ENCODE measurements at regions not wholly inside any gene's neighbourhood (a gene's known extent, or its start where the extent isn't known, plus 50 kb on each side); places are given as distances from the start of the nearest gene placed in this dataset.

DNA sequence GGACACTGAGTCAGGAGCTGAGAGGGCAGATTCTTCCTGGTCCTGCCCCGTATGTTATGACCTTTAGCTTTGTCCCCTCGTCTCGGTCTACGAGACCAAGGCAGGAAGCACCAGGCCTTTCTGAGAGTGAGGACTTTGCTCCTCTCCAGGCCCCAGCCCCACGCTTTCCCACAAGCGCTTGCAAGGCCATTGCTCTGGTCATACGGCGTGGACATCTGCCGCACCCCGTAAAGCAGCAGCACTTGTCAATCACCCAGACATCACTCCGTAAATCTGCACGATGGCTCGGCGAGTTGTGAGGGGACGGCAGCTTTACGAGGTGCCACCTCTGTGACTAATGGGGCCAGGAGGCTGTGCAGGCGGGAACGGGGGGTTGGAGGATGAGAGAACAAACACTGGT is 100.8 kb upstream of the TWIST2 start:
- peak; percentile 57 for DNase-seq (ENCODE audit: extremely low spot score)
- Histone ChIP-seq H3K9me3 (peaks cover 0 to 12% (median 4%) of the 10 kb centered on the region in 4 donors), H3K27ac (replicated peaks in 1 of 4) (no peak overlapping the region), H3K36me3 (no peaks in the 10 kb centered on the region), H3K27me3 (no peaks in the 10 kb centered on the region), H3K4me3 (no peak overlapping the region), H3K4me1 (no peaks in the 10 kb centered on the region)
- WGBS: 91% methylated on average over 18 of the region's 18 CpGs
- TF ChIP-seq POLR2A (IDR thresholded peaks at IDR 0.05; ENCODE audit: low read depth) (no peak), EP300 (IDR thresholded peaks at IDR 0.05) (no peak), POLR2AphosphoS5 (IDR thresholded peaks at IDR 0.05) (no peak)
- TF ChIP-seq, protein P1, sequence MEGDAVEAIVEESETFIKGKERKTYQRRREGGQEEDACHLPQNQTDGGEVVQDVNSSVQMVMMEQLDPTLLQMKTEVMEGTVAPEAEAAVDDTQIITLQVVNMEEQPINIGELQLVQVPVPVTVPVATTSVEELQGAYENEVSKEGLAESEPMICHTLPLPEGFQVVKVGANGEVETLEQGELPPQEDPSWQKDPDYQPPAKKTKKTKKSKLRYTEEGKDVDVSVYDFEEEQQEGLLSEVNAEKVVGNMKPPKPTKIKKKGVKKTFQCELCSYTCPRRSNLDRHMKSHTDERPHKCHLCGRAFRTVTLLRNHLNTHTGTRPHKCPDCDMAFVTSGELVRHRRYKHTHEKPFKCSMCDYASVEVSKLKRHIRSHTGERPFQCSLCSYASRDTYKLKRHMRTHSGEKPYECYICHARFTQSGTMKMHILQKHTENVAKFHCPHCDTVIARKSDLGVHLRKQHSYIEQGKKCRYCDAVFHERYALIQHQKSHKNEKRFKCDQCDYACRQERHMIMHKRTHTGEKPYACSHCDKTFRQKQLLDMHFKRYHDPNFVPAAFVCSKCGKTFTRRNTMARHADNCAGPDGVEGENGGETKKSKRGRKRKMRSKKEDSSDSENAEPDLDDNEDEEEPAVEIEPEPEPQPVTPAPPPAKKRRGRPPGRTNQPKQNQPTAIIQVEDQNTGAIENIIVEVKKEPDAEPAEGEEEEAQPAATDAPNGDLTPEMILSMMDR (IDR thresholded peaks at IDR 0.05): no peak
- intact Hi-C loops (cut with DNase I): no loop called here

DNA sequence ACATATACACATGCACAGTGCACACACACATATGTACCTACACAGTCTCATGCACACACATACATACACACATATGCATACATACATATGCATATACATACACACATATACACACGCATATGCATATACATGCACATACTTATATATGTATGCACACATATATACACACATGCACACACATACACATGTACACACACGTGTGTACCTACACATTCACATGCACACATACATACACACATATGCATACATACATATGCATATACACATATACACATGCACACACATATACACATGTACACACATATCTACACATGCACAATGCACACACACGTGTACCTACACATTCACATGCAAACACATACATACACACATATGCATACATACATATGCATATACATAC is 100.3 kb upstream of the TWIST2 start:
- intact Hi-C loops (cut with DNase I): no loop called here
- 87% methylated on average over 3 of the region's 3 CpGs for WGBS
- DNase-seq (ENCODE audit: extremely low spot score): no peak
- Histone ChIP-seq H3K9me3 (peaks cover 0 to 12% (median 4%) of the 10 kb centered on the region in 4 donors), H3K4me3 (no peak overlapping the region), H3K27me3 (no peaks in the 10 kb centered on the region), H3K36me3 (no peaks in the 10 kb centered on the region), H3K27ac (replicated peaks in 1 of 4) (no peak overlapping the region), H3K4me1 (no peaks in the 10 kb centered on the region)
- TF ChIP-seq EP300 (IDR thresholded peaks at IDR 0.05): no peak
- TF ChIP-seq, protein P1 (IDR thresholded peaks at IDR 0.05): no peak
- TF ChIP-seq POLR2AphosphoS5 (IDR thresholded peaks at IDR 0.05): no peak
- TF ChIP-seq POLR2A (IDR thresholded peaks at IDR 0.05; ENCODE audit: low read depth): no peak

DNA sequence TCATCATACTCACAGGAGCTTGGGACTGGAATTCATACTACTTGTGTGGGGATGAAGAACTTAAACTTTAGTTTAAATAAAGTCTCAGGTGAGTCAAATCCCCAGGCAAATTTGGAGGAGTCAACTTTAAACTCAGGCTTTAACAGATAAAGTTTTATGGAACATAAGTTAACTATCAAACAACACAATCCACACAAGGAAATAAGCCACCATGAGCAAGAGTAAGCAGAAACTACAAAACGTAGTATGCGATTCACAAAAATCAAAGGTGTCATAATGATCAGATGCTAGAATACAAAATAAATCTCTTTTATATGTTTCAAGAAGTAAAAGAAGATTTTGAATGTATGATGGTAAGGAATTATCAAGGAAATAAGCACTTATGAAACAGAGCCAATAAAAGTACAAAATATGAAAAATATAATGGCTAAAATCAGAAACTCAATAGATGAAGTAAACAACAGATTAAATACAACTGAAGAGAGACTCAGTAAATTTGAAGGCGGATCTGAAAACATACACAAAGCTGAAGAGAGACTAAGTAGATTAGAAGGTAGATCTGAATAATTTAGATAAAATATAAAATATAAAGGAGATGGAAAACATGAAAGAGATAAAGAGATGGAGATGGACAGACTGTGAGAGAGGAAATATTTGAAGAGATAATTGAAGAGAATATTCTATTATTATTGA is 97.5 kb upstream of the TWIST2 start:
- Histone ChIP-seq H3K27ac (replicated peaks in 1 of 4) (no peak overlapping the region), H3K36me3 (no peaks in the 10 kb centered on the region), H3K9me3 (peaks cover 0 to 12% (median 4%) of the 10 kb centered on the region in 4 donors), H3K27me3 (no peaks in the 10 kb centered on the region), H3K4me3 (no peak overlapping the region), H3K4me1 (peaks cover 0 to 11% (median 3%) of the 10 kb centered on the region in 4 donors)
- TF ChIP-seq POLR2A (IDR thresholded peaks at IDR 0.05; ENCODE audit: low read depth) (no peak), EP300 (IDR thresholded peaks at IDR 0.05) (no peak), POLR2AphosphoS5 (IDR thresholded peaks at IDR 0.05) (no peak)
- TF ChIP-seq, protein P1 (IDR thresholded peaks at IDR 0.05): no peak
- intact Hi-C loops (cut with DNase I): no loop called here
- no peak for DNase-seq (ENCODE audit: extremely low spot score)
- 96% methylated on average over 3 of the region's 3 CpGs for WGBS

DNA sequence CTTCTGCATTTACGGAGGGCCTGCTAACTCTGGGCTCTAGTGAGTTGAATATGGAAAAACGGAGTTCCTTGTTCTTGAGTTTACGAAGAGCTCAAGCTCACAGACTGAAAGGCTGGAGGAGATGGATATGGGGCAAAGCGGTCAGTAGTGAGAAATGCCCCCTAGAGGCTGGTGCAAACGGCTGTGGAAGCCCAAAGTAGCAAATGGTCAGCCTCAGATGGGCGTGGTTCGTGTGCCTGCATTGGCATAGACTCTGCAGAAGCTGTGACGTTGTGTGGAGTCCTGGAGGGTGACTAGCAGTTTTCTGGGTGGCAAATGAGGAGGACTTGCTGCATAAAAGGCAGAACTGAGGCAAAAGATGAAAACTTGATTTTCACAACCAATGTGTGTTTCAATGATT is 93.6 kb upstream of the TWIST2 start:
- H3K27me3 ChIP-seq: no peaks in the 10 kb centered on the region
- H3K9me3 ChIP-seq: peaks cover 0 to 12% (median 4%) of the 10 kb centered on the region in 4 donors
- H3K27ac ChIP-seq (replicated peaks in 1 of 4): no peak overlapping the region
- intact Hi-C loops (cut with DNase I): no loop called here
- WGBS: 64% methylated on average over 8 of the region's 8 CpGs
- no peak overlapping the region for H3K4me3 ChIP-seq
- H3K4me1 ChIP-seq: peaks cover 0 to 16% (median 5%) of the 10 kb centered on the region in 4 donors
- H3K36me3 ChIP-seq: no peaks in the 10 kb centered on the region
- TF ChIP-seq, protein P1 (IDR thresholded peaks at IDR 0.05): peak in 2 of 3 experiments; percentile 13 to 24
- no peak for TF ChIP-seq EP300 (IDR thresholded peaks at IDR 0.05)
- peak; percentile 47 for DNase-seq (ENCODE audit: extremely low spot score)

DNA sequence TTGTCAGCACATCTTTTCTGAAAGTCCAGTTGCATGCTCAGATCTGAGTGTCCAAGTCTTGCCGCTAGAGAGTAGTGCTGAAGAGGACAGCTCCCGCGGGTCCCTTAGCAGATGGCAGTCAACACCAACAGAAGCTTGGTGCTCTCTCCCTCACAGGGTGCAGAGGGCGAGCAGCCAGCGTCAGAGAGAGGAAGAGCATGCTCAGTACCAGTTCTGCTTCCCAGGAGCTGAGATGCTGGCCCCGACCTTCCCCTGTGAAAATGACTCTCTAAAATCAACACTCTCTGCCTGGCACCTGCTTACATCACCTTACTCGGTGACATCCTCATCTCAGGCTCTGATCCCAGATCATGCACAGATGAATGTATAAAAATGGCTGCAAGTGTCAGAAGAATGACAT is 86.0 kb upstream of the TWIST2 start:
- Histone ChIP-seq H3K27me3 (peaks cover 0 to 18% (median 0%) of the 10 kb centered on the region in 4 donors), H3K27ac (replicated peaks in 1 of 4) (no peak overlapping the region), H3K36me3 (no peaks in the 10 kb centered on the region), H3K4me1 (no peaks in the 10 kb centered on the region), H3K9me3 (no peaks in the 10 kb centered on the region), H3K4me3 (no peak overlapping the region)
- peak; percentile 37 for DNase-seq (ENCODE audit: extremely low spot score)
- WGBS: 23% methylated on average over 7 of the region's 7 CpGs
- no peak for TF ChIP-seq EP300 (IDR thresholded peaks at IDR 0.05)
- TF ChIP-seq, protein P1 (IDR thresholded peaks at IDR 0.05): no peak
- no peak for TF ChIP-seq POLR2A (IDR thresholded peaks at IDR 0.05; ENCODE audit: low read depth)
- no peak for TF ChIP-seq POLR2AphosphoS5 (IDR thresholded peaks at IDR 0.05)
- intact Hi-C loops (cut with DNase I): no loop called here

All from esophagus muscularis mucosa (tissue), 4 donors.